ENCODE measurements at regions not wholly inside any gene's neighbourhood (a gene's known extent, or its start where the extent isn't known, plus 50 kb on each side); places are given as distances from the start of the nearest gene placed in this dataset.

DNA sequence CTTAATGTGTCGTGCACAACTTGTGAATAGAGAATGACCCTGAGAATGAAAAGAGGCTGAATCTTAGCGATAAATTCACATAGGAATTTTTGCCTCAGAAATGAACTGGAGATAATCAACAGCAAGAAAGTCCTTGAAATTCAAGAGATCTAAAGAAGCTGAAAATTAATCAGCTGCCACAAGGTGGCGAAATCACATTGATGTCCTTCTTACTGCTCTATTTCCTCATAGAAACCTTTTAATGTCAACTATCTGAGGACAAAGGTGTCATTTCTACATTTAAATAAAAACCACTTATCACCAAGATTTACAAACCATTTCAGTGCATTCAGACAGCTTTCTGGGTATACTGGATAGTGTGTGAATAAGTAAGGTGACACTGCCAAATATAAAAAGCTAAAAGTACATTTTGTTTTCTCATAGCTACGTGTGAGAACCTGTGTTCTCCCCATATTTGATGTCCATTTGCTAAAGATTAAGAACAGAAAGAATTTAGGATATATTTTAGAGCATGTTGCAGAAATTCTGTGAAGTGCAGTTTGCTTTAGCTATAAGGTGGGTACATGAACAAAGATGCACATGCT is 485.3 kb upstream of the PTBP2 start:
- Mint-ChIP-seq H3K4me1 (ENCODE audit: low read depth, unreplicated experiment) (peaks cover 15% of the 10 kb centered on the region), H3K4me3 (ENCODE audit: unreplicated experiment) (no peak overlapping the region), H3K36me3 (ENCODE audit: unreplicated experiment) (no peaks in the 10 kb centered on the region), H3K27ac (ENCODE audit: unreplicated experiment) (no peak overlapping the region), H3K27me3 (ENCODE audit: unreplicated experiment) (no peaks in the 10 kb centered on the region), H3K9me3 (ENCODE audit: unreplicated experiment) (no peaks in the 10 kb centered on the region)
- TF ChIP-seq, protein P1, sequence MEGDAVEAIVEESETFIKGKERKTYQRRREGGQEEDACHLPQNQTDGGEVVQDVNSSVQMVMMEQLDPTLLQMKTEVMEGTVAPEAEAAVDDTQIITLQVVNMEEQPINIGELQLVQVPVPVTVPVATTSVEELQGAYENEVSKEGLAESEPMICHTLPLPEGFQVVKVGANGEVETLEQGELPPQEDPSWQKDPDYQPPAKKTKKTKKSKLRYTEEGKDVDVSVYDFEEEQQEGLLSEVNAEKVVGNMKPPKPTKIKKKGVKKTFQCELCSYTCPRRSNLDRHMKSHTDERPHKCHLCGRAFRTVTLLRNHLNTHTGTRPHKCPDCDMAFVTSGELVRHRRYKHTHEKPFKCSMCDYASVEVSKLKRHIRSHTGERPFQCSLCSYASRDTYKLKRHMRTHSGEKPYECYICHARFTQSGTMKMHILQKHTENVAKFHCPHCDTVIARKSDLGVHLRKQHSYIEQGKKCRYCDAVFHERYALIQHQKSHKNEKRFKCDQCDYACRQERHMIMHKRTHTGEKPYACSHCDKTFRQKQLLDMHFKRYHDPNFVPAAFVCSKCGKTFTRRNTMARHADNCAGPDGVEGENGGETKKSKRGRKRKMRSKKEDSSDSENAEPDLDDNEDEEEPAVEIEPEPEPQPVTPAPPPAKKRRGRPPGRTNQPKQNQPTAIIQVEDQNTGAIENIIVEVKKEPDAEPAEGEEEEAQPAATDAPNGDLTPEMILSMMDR (IDR thresholded peaks at IDR 0.05; ENCODE audit: partially characterized antibody, unreplicated experiment) = peak; percentile 69
- no peak for DNase-seq

DNA sequence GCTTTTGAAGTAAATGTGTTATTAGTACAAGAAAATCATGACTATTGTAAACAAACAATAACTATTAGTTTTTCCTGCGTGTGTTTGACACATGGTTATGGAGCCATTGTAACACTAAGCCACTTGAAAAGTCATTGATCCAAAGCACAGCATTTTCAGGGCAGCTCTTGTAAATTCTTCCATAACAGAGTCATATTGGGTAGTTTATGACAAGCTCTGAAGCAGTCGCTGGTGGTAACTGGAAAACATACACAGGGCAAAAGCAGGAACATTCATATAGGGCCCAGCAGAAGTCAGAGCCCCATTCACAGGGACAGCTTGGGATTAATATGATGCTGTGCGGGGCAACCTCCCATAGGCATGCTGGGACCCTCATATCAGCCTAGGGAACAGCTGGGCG is 483.2 kb upstream of the PTBP2 start:
- H3K27me3 Mint-ChIP-seq (ENCODE audit: unreplicated experiment) = no peaks in the 10 kb centered on the region
- DNase-seq = no peak
- no peaks in the 10 kb centered on the region for H3K36me3 Mint-ChIP-seq (ENCODE audit: unreplicated experiment)
- H3K27ac Mint-ChIP-seq (ENCODE audit: unreplicated experiment) = no peak overlapping the region
- no peak overlapping the region for H3K4me3 Mint-ChIP-seq (ENCODE audit: unreplicated experiment)
- H3K9me3 Mint-ChIP-seq (ENCODE audit: unreplicated experiment) = no peaks in the 10 kb centered on the region
- TF ChIP-seq, protein P1 (IDR thresholded peaks at IDR 0.05; ENCODE audit: partially characterized antibody, unreplicated experiment) = no peak
- H3K4me1 Mint-ChIP-seq (ENCODE audit: low read depth, unreplicated experiment) = peaks cover 15% of the 10 kb centered on the region

DNA sequence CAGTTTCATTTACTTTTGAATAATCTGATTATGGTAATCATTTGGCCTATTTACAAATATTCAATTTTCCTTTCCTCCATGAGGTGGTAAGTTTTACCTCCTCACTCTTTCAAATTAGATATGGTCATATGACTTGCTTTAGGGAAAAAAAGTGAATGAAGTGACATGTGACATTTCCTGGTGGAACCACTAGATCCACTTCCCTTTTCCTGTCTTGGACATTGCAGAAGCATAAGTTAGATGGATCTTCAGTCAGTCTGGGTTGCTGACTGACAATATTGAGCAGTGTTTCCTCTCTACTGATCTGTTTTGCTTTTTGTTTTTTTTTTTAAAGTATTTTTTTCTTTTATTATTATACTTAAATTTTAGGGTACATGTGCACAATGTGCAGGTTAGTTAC is 481.1 kb upstream of the PTBP2 start:
- TF ChIP-seq, protein P1 (IDR thresholded peaks at IDR 0.05; ENCODE audit: partially characterized antibody, unreplicated experiment) = no peak
- H3K36me3 Mint-ChIP-seq (ENCODE audit: unreplicated experiment) = no peaks in the 10 kb centered on the region
- H3K27ac Mint-ChIP-seq (ENCODE audit: unreplicated experiment) = no peak overlapping the region
- peaks cover 2% of the 10 kb centered on the region for H3K9me3 Mint-ChIP-seq (ENCODE audit: unreplicated experiment)
- H3K27me3 Mint-ChIP-seq (ENCODE audit: unreplicated experiment) = no peaks in the 10 kb centered on the region
- no peak overlapping the region for H3K4me3 Mint-ChIP-seq (ENCODE audit: unreplicated experiment)
- no peak for DNase-seq
- peaks cover 2% of the 10 kb centered on the region for H3K4me1 Mint-ChIP-seq (ENCODE audit: low read depth, unreplicated experiment)

DNA sequence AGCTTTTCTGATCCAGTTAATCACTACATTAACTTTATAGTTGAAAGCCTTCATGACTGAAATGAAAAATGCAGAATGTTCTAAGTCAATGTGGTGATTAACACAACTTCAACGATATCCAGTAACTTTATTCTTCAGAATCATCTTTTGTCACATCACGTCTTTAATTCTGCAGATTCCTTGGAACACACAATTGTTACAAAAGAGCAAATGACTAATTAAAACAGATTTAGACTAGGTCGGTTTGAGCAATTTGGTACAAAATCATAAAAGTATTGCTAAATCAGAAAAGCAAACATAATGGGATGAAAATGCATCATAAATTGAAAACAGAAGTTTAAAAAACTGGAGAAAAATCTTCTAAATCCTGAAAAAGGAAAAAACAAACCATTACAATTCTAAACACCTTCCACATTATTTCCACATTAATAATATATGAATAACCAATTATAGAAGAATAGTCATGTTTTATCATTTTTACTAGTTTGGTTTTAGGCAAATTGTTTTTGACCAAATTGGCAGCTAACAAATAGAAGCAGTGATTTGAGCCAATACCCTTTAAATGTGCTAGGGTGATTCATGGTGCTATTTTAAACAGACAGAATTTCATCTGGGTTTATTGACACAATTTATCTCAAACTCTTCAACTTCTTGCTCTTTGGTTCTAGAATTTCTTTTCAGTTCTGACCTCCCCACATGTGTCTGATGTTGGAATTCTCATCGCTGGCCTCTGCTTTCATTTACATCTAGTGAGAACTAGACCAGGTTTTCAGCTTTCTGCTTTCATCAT is 468.1 kb upstream of the PTBP2 start:
- Mint-ChIP-seq H3K27ac (ENCODE audit: unreplicated experiment) (no peak overlapping the region), H3K36me3 (ENCODE audit: unreplicated experiment) (no peaks in the 10 kb centered on the region), H3K4me3 (ENCODE audit: unreplicated experiment) (no peak overlapping the region), H3K9me3 (ENCODE audit: unreplicated experiment) (no peaks in the 10 kb centered on the region), H3K4me1 (ENCODE audit: low read depth, unreplicated experiment) (peaks cover 8% of the 10 kb centered on the region), H3K27me3 (ENCODE audit: unreplicated experiment) (peaks cover 2% of the 10 kb centered on the region)
- TF ChIP-seq, protein P1 (IDR thresholded peaks at IDR 0.05; ENCODE audit: partially characterized antibody, unreplicated experiment) = no peak
- no peak for DNase-seq

DNA sequence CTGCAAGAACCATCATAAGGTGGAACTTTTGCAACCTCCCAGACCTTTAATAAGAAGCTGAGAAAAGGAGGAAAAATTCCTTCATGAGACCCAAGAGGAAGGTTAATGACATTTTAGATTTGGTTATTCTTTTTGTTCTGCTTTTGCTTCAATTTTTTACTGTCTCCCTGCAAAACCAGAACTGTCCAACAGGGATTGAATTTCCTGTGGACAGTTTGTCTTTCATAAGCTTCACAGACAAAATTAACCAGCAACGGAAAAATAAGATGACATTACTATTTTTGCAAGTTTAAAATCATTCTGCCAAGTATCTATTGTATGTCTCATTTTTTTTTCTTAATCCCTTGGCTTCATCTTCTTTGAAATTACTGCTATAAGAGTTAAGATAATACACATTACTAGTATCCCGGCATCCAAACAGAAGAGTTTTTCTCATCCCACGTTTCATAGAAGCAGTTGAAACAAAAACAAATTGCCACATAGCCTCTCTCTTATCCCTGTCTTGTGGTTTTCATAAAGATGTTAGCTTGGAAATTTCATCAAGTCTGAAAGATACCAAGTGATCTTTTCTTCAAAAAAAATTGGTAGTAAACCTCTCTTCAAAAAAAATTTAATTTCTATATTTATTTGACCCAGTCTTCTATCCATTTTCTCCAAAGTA is 465.3 kb upstream of the PTBP2 start:
- TF ChIP-seq, protein P1 (IDR thresholded peaks at IDR 0.05; ENCODE audit: partially characterized antibody, unreplicated experiment) = peak; percentile 24
- peaks cover 9% of the 10 kb centered on the region for H3K4me1 Mint-ChIP-seq (ENCODE audit: low read depth, unreplicated experiment)

More for the DNA sequence above, 465.3 kb upstream of the PTBP2 start:
- H3K27me3 Mint-ChIP-seq (ENCODE audit: unreplicated experiment) = no peaks in the 10 kb centered on the region
- H3K36me3 Mint-ChIP-seq (ENCODE audit: unreplicated experiment) = no peaks in the 10 kb centered on the region
- DNase-seq = no peak
- no peak overlapping the region for H3K27ac Mint-ChIP-seq (ENCODE audit: unreplicated experiment)
- H3K9me3 Mint-ChIP-seq (ENCODE audit: unreplicated experiment) = no peaks in the 10 kb centered on the region
- H3K4me3 Mint-ChIP-seq (ENCODE audit: unreplicated experiment) = no peak overlapping the region
